BLaER1 (cell line): ENCODE measurements at regions not wholly inside any gene's neighbourhood (a gene's known extent, or its start where the extent isn't known, plus 50 kb on each side); places are given as distances from the start of the nearest gene placed in this dataset.

Source experiments
- H3K27ac ChIP-seq: shearing (Covaris generic); formaldehyde crosslinking; 2 replicates; pipeline ENCODE4 v1.8.1; 2022
- H3K27me3 ChIP-seq: shearing (Covaris generic); formaldehyde crosslinking; 2 replicates; pipeline ENCODE4 v1.8.1; 2022
- H3K36me3 ChIP-seq: shearing (Covaris generic); formaldehyde crosslinking; 2 replicates; pipeline ENCODE4 v1.8.1; 2022
- H3K4me1 ChIP-seq: shearing (Covaris generic); formaldehyde crosslinking; 2 replicates; pipeline ENCODE4 v1.8.1; 2022
- H3K4me2 ChIP-seq: shearing (Covaris generic); formaldehyde crosslinking; 2 replicates; pipeline ENCODE4 v1.8.1; 2022
- H3K4me3 ChIP-seq: shearing (Covaris generic); formaldehyde crosslinking; 2 replicates; pipeline ENCODE4 v1.8.1; 2022
- H3K9ac ChIP-seq: shearing (Covaris generic); formaldehyde crosslinking; 2 replicates; pipeline ENCODE4 v1.8.1; 2022
- H3K9me3 ChIP-seq: shearing (Covaris generic); formaldehyde crosslinking; 2 replicates; pipeline ENCODE4 v1.8.1; 2022
- H4K20me1 ChIP-seq: shearing (Covaris generic); formaldehyde crosslinking; 2 replicates; pipeline ENCODE4 v1.8.1; 2022
- Cebpa-rat ChIP-seq: shearing (Covaris generic); IDR thresholded peaks from 2 replicates; pipeline ENCODE4 v1.8.1; 2022

DNA sequence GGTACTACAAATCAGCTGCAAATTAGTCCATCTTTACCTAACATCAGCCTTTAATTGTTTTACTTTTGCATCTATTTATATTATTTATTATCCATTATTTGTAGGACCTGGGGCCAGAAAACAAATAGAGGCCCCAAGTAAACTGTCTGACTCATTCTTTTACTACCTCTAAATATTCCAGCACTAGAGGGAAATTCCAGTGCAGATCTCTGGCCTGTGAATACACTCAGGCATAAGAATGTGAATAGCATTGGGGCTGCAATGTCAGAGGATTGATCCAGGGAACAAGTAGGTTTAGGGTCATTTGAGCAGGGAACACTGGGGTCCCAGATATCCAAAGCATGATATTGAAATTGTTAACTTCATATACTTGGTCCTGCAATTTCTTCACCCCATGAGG, 176.6 kb upstream of the TYRP1 start:
- no peak for TF ChIP-seq Cebpa-rat
- no peaks in the 10 kb centered on the region for H3K27me3 ChIP-seq
- H3K27ac ChIP-seq, result no peak overlapping the region
- H3K9ac ChIP-seq, result no peak overlapping the region
- no peaks in the 10 kb centered on the region for H3K4me1 ChIP-seq
- H4K20me1 ChIP-seq, result no peaks in the 10 kb centered on the region
- no peaks in the 10 kb centered on the region for H3K36me3 ChIP-seq
- no peak overlapping the region for H3K4me2 ChIP-seq
- H3K9me3 ChIP-seq, result no peaks in the 10 kb centered on the region
- no peak overlapping the region for H3K4me3 ChIP-seq

DNA sequence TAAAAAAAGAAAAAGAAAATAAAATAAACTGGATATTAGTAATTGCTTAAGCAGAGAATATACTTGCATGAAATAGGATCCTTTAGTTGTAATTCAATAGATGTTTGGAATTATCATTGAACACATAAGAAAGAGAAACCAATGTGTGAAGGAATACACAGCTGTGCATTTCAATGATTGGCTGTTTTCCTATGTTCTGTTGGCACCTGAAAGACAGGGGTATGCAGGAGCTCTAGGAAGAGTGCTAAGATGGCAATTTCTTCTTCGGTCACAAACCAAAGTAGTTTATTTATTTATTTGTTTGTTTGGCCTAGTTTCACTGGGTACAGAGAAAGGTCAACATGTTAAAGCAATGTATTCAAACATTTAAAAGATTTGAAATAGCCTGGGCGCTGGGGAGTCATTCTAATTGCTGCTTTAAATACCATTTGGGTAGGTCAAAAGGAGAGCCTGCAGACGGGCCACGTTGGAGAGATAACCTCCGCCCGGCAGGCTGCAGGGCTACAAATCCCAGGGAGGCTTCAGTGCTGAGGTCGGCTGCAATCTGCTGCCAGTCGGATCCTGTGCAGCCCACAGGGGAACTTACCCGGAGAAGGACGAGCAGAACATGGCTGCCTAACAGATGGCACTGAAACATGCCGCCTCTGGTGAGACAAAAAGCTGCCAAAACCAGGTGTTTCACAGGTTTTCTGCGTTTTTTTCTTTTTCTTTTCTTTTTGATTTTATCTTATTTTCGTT, 154.2 kb upstream of the TYRP1 start:
- Histone ChIP-seq H3K9me3 (peaks cover 13% of the 10 kb centered on the region), H3K9ac (no peak overlapping the region), H3K27me3 (no peaks in the 10 kb centered on the region), H3K27ac (no peak overlapping the region), H3K4me3 (no peak overlapping the region), H3K4me1 (0 out of 2 replicates have a peak, but pooled peaks cover 5% of the 10 kb centered on the region), H3K36me3 (no peaks in the 10 kb centered on the region), H4K20me1 (no peaks in the 10 kb centered on the region), H3K4me2 (no peak overlapping the region)
- no peak for TF ChIP-seq Cebpa-rat

DNA sequence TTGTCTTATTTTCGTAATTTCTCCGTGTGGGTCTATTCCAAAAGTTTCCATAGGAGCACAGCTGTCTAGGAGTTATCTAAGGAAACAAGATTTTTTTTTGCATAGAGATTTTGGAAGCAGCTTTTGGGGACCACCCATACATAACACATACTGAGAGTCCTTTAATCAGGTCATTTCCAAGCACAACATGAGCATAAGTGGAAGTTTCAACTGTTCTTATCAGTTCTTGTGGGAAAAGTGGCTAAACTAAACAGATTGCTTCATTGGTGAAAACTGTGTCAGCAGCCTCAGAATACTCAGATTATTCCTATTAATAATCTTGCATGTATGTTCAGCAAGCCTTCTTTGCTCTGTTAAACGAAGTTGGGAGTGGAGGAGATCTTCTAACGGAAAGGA, 153.6 kb upstream of the TYRP1 start:
- H4K20me1 ChIP-seq, result no peaks in the 10 kb centered on the region
- H3K36me3 ChIP-seq, result no peaks in the 10 kb centered on the region
- H3K4me2 ChIP-seq, result no peak overlapping the region
- H3K27me3 ChIP-seq, result no peaks in the 10 kb centered on the region
- H3K9ac ChIP-seq, result no peak overlapping the region
- H3K9me3 ChIP-seq, result peaks cover 8% of the 10 kb centered on the region
- no peak overlapping the region for H3K27ac ChIP-seq
- TF ChIP-seq Cebpa-rat, result no peak
- H3K4me3 ChIP-seq, result no peak overlapping the region
- H3K4me1 ChIP-seq, result 0 out of 2 replicates have a peak, but pooled peaks cover 5% of the 10 kb centered on the region

DNA sequence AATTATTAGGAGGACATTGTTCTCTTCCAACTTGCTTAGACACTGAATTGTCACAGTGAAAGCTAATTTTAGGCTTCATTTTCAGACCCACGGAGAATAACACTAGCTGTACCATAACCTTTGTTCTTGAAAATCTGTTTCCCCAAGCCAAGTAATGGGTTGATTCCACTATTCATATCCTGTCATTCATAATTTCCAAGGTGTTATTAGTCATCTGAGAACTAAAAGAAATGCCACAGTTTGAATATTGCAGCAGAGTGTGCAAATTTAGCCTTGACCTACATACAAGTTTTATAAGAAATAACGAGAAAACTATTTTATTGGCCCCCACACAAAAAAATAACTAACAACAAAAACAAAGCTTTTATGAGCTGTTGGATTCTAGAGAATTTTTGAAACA, 148.5 kb upstream of the TYRP1 start:
- no peak overlapping the region for H3K27ac ChIP-seq
- no peaks in the 10 kb centered on the region for H4K20me1 ChIP-seq
- H3K4me1 ChIP-seq, result no peaks in the 10 kb centered on the region
- H3K9me3 ChIP-seq, result no peaks in the 10 kb centered on the region
- no peak for TF ChIP-seq Cebpa-rat
- H3K27me3 ChIP-seq, result no peaks in the 10 kb centered on the region
- no peak overlapping the region for H3K4me3 ChIP-seq
- H3K4me2 ChIP-seq, result no peak overlapping the region
- no peak overlapping the region for H3K9ac ChIP-seq
- H3K36me3 ChIP-seq, result no peaks in the 10 kb centered on the region

DNA sequence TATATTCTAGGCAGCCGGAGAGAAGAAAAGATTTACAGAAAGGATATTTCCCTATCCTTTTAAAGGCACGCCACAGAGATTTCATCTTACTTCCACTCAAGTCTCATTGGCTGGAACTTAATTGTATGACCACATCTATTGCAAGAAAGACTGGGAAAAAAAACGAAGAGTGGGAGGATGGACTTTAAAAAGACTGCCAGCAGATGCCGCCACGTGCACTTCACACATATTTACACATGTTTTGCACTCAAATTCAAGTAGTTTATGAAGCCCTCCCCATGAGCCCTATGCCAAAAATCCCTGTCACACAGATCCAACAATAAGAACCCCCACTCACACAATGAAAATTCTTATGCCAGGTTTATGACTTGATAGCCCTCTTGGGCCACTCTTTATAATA, 138.5 kb upstream of the TYRP1 start:
- H3K27me3 ChIP-seq, result no peaks in the 10 kb centered on the region
- no peak overlapping the region for H3K4me3 ChIP-seq
- H3K36me3 ChIP-seq, result no peaks in the 10 kb centered on the region

DNA sequence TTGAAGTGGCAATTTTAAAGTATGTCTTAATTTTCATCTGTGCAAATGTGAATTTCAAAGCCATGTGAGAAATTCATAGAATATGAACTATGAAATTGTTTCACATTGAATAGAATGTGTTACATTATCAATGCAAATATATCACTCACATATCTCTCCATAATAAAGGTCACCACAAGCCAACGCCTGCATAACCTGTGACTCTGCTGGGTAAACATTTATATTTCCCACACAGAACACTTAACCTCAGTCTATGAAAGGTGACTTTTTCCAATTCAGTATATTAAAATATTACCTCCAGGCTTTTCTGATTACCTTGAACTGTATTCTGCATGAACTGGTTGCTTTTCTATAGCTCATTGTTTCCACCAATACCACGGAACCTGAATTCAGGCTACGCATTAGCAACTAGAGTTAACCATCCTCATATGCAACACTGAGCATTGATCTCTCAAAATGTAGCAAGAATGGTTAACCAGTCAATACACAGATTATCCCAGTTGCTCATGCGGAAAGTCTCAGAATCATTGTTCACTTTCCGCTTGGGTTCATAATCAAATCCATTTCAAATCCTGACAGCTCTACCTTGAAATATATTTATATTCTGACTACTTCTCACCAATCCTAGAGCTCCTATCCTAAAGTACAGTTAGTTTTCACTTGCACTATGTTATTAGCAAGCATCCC, 126.6 kb upstream of the TYRP1 start:
- Histone ChIP-seq H3K27ac (no peak overlapping the region), H3K4me3 (no peak overlapping the region), H3K27me3 (no peaks in the 10 kb centered on the region), H3K9me3 (no peaks in the 10 kb centered on the region), H3K36me3 (no peaks in the 10 kb centered on the region), H3K9ac (no peak overlapping the region), H4K20me1 (no peaks in the 10 kb centered on the region), H3K4me1 (no peaks in the 10 kb centered on the region), H3K4me2 (no peak overlapping the region)
- no peak for TF ChIP-seq Cebpa-rat

More for the DNA sequence above, 138.5 kb upstream of the TYRP1 start:
- Histone ChIP-seq H3K9me3 (no peaks in the 10 kb centered on the region), H4K20me1 (no peaks in the 10 kb centered on the region), H3K9ac (no peak overlapping the region), H3K4me1 (peaks cover 2% of the 10 kb centered on the region; the same call in 1 of the 2 replicates), H3K4me2 (no peak overlapping the region), H3K27ac (no peak overlapping the region)
- TF ChIP-seq Cebpa-rat, result no peak

DNA sequence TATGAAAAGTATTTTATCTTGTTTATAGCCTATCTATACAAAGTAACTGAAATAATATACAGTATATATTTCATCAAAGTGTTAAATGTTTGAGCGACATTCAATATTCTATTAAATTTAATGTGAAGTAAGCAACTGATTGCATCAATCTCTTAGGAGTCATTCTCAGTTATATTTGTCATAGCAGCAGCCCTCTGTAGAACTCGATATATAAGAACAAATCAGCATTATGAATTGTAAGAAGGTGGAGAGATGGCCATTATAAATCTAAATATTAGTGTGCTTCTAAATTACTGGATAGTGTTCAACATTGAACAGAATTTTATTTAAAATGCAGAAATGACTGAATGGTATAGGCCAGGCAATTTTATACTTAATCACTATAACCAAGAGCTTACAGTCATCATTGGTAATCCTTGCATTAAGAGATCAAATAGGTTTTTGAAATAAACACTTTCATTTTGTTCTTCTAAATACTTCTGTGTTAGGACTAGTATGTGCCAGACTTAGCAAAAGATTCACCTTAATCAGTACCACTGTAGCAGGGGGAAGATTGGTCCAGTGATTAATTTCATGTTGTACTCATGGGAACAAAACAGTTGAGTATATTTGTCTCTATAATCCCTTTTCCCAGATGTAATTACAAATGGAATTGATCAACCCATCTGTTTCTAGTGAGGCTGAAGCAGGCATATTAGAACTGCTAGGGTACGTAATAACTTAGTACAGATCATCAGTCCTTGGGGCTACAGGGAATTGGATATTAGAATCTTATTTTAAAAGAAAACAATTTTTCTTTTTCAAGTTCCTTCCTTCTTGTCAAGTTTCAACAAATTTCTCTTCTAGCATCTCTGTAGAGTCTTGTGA, 108.3 kb upstream of the TYRP1 start:
- Histone ChIP-seq H3K4me3 (no peak overlapping the region), H4K20me1 (no peaks in the 10 kb centered on the region), H3K36me3 (no peaks in the 10 kb centered on the region), H3K9ac (no peak overlapping the region), H3K4me1 (no peaks in the 10 kb centered on the region), H3K9me3 (no peaks in the 10 kb centered on the region), H3K27ac (no peak overlapping the region), H3K27me3 (no peaks in the 10 kb centered on the region), H3K4me2 (no peak overlapping the region)
- TF ChIP-seq Cebpa-rat, result no peak

DNA sequence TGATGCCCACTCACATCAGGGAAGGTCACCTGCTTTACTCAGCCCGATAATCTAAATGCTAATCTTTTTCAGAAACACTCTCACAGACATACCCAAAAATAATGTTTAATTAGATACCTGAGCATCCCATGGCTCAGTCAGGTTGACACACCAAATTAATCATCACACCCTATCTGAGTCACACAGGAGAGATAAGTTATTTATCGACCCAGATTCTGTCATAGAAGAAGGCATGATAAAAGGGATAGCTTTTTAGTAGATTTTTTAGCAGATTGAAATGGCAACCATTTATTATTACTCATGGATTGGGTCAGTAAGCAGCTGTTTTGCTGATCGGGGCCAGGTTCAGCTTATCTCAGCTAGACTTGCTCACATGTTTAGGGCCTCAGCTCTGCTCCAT, 97.8 kb upstream of the TYRP1 start:
- Histone ChIP-seq H3K9me3 (no peaks in the 10 kb centered on the region), H3K36me3 (no peaks in the 10 kb centered on the region), H3K27me3 (no peaks in the 10 kb centered on the region), H3K4me3 (no peak overlapping the region), H3K4me1 (no peaks in the 10 kb centered on the region), H4K20me1 (no peaks in the 10 kb centered on the region), H3K27ac (no peak overlapping the region), H3K9ac (no peak overlapping the region), H3K4me2 (no peak overlapping the region)
- TF ChIP-seq Cebpa-rat, result no peak

DNA sequence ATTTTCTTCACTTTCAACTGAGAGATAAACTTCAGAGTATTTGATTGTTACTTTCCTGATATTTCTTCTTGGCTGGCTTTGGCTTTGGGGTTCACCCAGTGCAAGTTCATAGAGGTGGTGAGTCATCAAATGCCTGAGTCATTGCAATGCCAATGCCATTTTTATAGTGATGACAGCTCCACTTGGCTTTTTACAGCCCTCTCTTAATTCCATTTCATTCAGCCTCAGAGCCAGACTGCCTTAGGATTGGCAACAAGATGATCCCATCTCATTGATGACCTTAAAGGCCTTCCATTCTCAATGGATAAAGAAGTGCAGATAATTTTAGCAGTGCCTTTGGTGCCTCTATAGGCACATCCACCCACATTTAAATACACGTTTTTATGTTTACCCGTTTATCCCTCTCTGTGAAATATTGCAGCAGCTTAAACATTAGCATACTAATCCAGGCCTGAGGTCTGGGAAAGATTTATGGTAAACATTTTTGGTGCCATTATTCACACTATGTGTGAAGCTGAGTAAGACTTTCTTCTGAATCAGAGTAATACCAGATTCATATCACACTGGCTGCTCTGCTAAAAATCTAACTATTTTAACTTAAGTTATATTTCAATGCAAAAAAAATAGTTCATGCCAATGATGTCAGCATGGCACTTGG, 88.9 kb upstream of the TYRP1 start:
- Histone ChIP-seq H3K4me1 (no peaks in the 10 kb centered on the region), H3K27me3 (no peaks in the 10 kb centered on the region), H4K20me1 (no peaks in the 10 kb centered on the region), H3K9ac (no peak overlapping the region), H3K36me3 (no peaks in the 10 kb centered on the region), H3K27ac (no peak overlapping the region), H3K4me3 (no peak overlapping the region), H3K4me2 (no peak overlapping the region), H3K9me3 (no peaks in the 10 kb centered on the region)
- TF ChIP-seq Cebpa-rat, result no peak
